HepG2 (cell line): ENCODE measurements at regions not wholly inside any gene's neighbourhood (a gene's known extent, or its start where the extent isn't known, plus 50 kb on each side); places are given as distances from the start of the nearest gene placed in this dataset.

ENCODE experiments used
- AGO2 ChIP-seq: fragments of 200-400 bp; formaldehyde crosslinking; optimal IDR thresholded peaks from 2 replicates; pipeline ENCODE3; 2017; ENCODE audit warnings: mild to moderate bottlenecking, low read depth, low read length, moderate library complexity
- CCDC6 ChIP-seq: sonication (generic); formaldehyde crosslinking; IDR thresholded peaks from 2 replicates; pipeline ENCODE4 v1.8.1; 2022; ENCODE audit warnings: mild to moderate bottlenecking, missing genetic modification reagents, moderate library complexity
- CEBPG ChIP-seq: IDR thresholded peaks from 2 replicates; pipeline ENCODE4 v1.6.1; 2016
- E2F1 ChIP-seq: sonication (generic); formaldehyde crosslinking; IDR thresholded peaks from 2 replicates; pipeline ENCODE4 v1.5.0; 2020; ENCODE audit warnings: missing genetic modification reagents
- E2F2 ChIP-seq: sonication (generic); formaldehyde crosslinking; IDR thresholded peaks from 2 replicates; pipeline ENCODE4 v1.4.0; 2020; ENCODE audit warnings: missing genetic modification reagents, borderline replicate concordance
- GFI1 ChIP-seq: sonication (generic); formaldehyde crosslinking; IDR thresholded peaks from 2 replicates; pipeline ENCODE4 v1.5.0; 2020; ENCODE audit warnings: missing genetic modification reagents, mild to moderate bottlenecking, borderline replicate concordance
- HNRNPUL1 ChIP-seq: fragments of 200-400 bp; formaldehyde crosslinking; IDR thresholded peaks from 2 replicates; pipeline ENCODE4 v1.6.1; 2017; ENCODE audit warnings: low read depth, mild to moderate bottlenecking, low read length, moderate library complexity
- HOXD1 ChIP-seq: sonication (generic); formaldehyde crosslinking; IDR thresholded peaks from 2 replicates; pipeline ENCODE4 v1.5.0; 2020; ENCODE audit warnings: missing genetic modification reagents
- MAFK ChIP-seq, 2 experiments: IDR thresholded peaks in 1 of 2; conservative IDR thresholded peaks in 1 of 2; 2 replicates each; pipeline ENCODE4 v1.6.1; 2011; ENCODE audit warnings: improper control_type of control experiment in 2 of 2, low read length in 2 of 2
- MIXL1 ChIP-seq: IDR thresholded peaks from 2 replicates; pipeline ENCODE4 v1.6.1; 2016
- MYNN ChIP-seq: sonication (generic); formaldehyde crosslinking; IDR thresholded peaks from 2 replicates; pipeline ENCODE4 v1.4.0; 2020; ENCODE audit warnings: mild to moderate bottlenecking, low read depth, missing genetic modification reagents
- MYPOP ChIP-seq: sonication (generic); formaldehyde crosslinking; IDR thresholded peaks from 2 replicates; pipeline ENCODE4 v1.8.1; 2023; ENCODE audit warnings: mild to moderate bottlenecking, moderate library complexity, missing genetic modification reagents
- NBN ChIP-seq: fragments of 450-650 bp; conservative IDR thresholded peaks from 2 replicates; pipeline ENCODE4 v1.6.1; 2017
- NFKB2 ChIP-seq: sonication (generic); formaldehyde crosslinking; IDR thresholded peaks from 2 replicates; pipeline ENCODE4 v1.4.0; 2020; ENCODE audit warnings: missing genetic modification reagents, borderline replicate concordance
- SIX1 ChIP-seq: sonication (generic); formaldehyde crosslinking; IDR thresholded peaks from 2 replicates; pipeline ENCODE4 v1.4.0; 2020; ENCODE audit warnings: missing genetic modification reagents, borderline replicate concordance
- SMC3 ChIP-seq: IDR thresholded peaks from 2 replicates; pipeline ENCODE4 v1.6.1; 2011; ENCODE audit warnings: low read length, improper control_type of control experiment
- SP1 ChIP-seq, 2 experiments: fragments of 450-650 bp in 1 of 2; sonication (generic) in 1 of 2; formaldehyde crosslinking in 1 of 2; IDR thresholded peaks; 2 replicates each; pipeline versions ENCODE4 v1.4.0 to v1.6.1; 2016 to 2020; ENCODE audit warnings: missing genetic modification reagents in 1 of 2
- TBP ChIP-seq: sonication (generic); formaldehyde crosslinking; IDR thresholded peaks from 2 replicates; pipeline ENCODE4 v1.5.0; 2020; ENCODE audit warnings: missing genetic modification reagents
- ZBTB33 ChIP-seq: sonication (generic); formaldehyde crosslinking; IDR thresholded peaks from 2 replicates; pipeline ENCODE4 v1.4.0; 2020; ENCODE audit warnings: missing genetic modification reagents
- ZFP1 ChIP-seq: IDR thresholded peaks from 2 replicates; pipeline ENCODE4 v1.6.1; 2016
- ZNF746 ChIP-seq: sonication (generic); formaldehyde crosslinking; IDR thresholded peaks from 2 replicates; pipeline ENCODE4 v1.8.0; 2022; ENCODE audit warnings: mild to moderate bottlenecking, missing genetic modification reagents
- ZNF800 ChIP-seq: sonication (generic); formaldehyde crosslinking; IDR thresholded peaks from 2 replicates; pipeline ENCODE4 v1.4.0; 2020; ENCODE audit warnings: missing genetic modification reagents
- ZSCAN29 ChIP-seq: sonication (generic); formaldehyde crosslinking; conservative IDR thresholded peaks from 2 replicates; pipeline ENCODE4 v1.4.0; 2020; ENCODE audit warnings: mild to moderate bottlenecking, missing genetic modification reagents

GRCh38 chr15:69593981-69594966 lies 141.7 kb downstream of the RPLP1 start (continued):
- TF ChIP-seq SP1 (IDR thresholded peaks at IDR 0.05), result no peak
- TF ChIP-seq SP1 (CRISPR knock-in tag; IDR thresholded peaks at IDR 0.05), result no peak
- no peak for TF ChIP-seq HNRNPUL1
- no peak for TF ChIP-seq TBP (CRISPR knock-in tag)
- peak; percentile 84; the same call in 1 of the 2 replicates for TF ChIP-seq CCDC6 (CRISPR knock-in tag)
- TF ChIP-seq HOXD1, result peak; percentile 98
- peak; percentile 91 for TF ChIP-seq MIXL1 (CRISPR knock-in tag)
- peak; percentile 97 for TF ChIP-seq GFI1 (CRISPR knock-in tag)
- peak; percentile 95 for TF ChIP-seq SIX1
- TF ChIP-seq ZNF800, result peak; percentile 53; the same call in 1 of the 2 replicates
- no peak; the same call in 1 of the 2 replicates for TF ChIP-seq SMC3
- no peak for TF ChIP-seq E2F2
- 0 out of 2 replicates have a peak, but pooled peaks have one; percentile 21 for TF ChIP-seq NFKB2 (CRISPR knock-in tag)
- no peak for TF ChIP-seq MAFK (conservative IDR thresholded peaks at IDR 0.05 in 1 of 2, IDR thresholded peaks at IDR 0.05 in 1 of 2; ENCODE audit: low read length in 2 of 2)
- TF ChIP-seq ZNF746 (CRISPR knock-in tag), result peak; percentile 96
- no peak for TF ChIP-seq NBN
- TF ChIP-seq ZBTB33 (CRISPR knock-in tag), result 0 out of 2 replicates have a peak, but pooled peaks have one; percentile 35
- TF ChIP-seq ZSCAN29 (CRISPR knock-in tag), result peak; percentile 86
- TF ChIP-seq MYPOP (CRISPR knock-in tag), result peak; percentile 69; the same call in 1 of the 2 replicates
- peak; percentile 81; the same call in 1 of the 2 replicates for TF ChIP-seq ZFP1 (CRISPR knock-in tag)
- TF ChIP-seq AGO2, result no peak
- TF ChIP-seq MYNN (CRISPR knock-in tag), result no peak
- TF ChIP-seq CEBPG (CRISPR knock-in tag), result peak; percentile 47; the same call in 1 of the 2 replicates
- TF ChIP-seq E2F1 (CRISPR knock-in tag), result 0 out of 2 replicates have a peak, but pooled peaks have one; percentile 37
